Endothelial cell of umbilical vein (primary cell): ENCODE measurements at regions not wholly inside any gene's neighbourhood (a gene's known extent, or its start where the extent isn't known, plus 50 kb on each side); places are given as distances from the start of the nearest gene placed in this dataset.

Experiments
- BruUV-seq: library from RNA; stranded (reverse); fragments of 400-500 nt; replicated peaks from 2 replicates; lab custom pipeline; 2021; lab: Mats Ljungman, UMichigan
- CTCF ChIA-PET: fragments of 300-600, 350-600 bp; sonication (Branson Sonifier 250); formaldehyde crosslinking; loops from one replicate; lab custom pipeline; 2021; ENCODE audit warnings: antibody characterized with exemption, inconsistent platforms; lab: Charles Lee
- POLR2A ChIA-PET: fragments of 300-600, 350-600 bp; sonication (Branson Sonifier 250); formaldehyde crosslinking; loops from one replicate; lab custom pipeline; 2021; ENCODE audit warnings: antibody characterized with exemption, inconsistent platforms; lab: Charles Lee
- DNase-seq: peaks from one replicate; pipeline ENCODE4 v3.0.0-alpha.2; 2011; ENCODE audit warnings: low read depth, low spot score
- FAIRE-seq: peaks from 2 replicates; lab custom pipeline; 2011; peaks lifted over from hg19 to GRCh38; lab: Jason Lieb, UNC
- H2AFZ ChIP-seq: 2 replicates; pipeline ENCODE4 v1.6.0; 2012; ENCODE audit warnings: low read depth, low read length, control low read depth, inconsistent platforms
- H3K27ac ChIP-seq: 2 replicates; pipeline ENCODE4 v1.5.1; 2011; ENCODE audit warnings: low read depth, mild to moderate bottlenecking, control low read depth, low read length, moderate library complexity; ENCODE audit not compliant: insufficient read depth
- H3K27me3 ChIP-seq, 2 experiments: 2 replicates each; pipeline versions ENCODE4 v1.6.0 to v1.6.1; 2011; ENCODE audit warnings: low read length in 2 of 2, mixed read lengths in 1 of 2; ENCODE audit not compliant: control insufficient read depth in 2 of 2, insufficient read depth in 2 of 2
- H3K36me3 ChIP-seq, 2 experiments: 2 replicates in 1 of 2; 3 replicates in 1 of 2; pipeline ENCODE4 v1.5.1; 2011; ENCODE audit warnings: low read length in 2 of 2, mild to moderate bottlenecking in 1 of 2, moderate library complexity in 1 of 2; ENCODE audit not compliant: control insufficient read depth in 2 of 2, insufficient read depth in 2 of 2; ENCODE audit errors: extremely low read depth in 1 of 2
- H3K4me1 ChIP-seq: 3 replicates; pipeline ENCODE4 v1.5.1; 2011; ENCODE audit warnings: mild to moderate bottlenecking, low read length; ENCODE audit not compliant: control insufficient read depth, insufficient read depth; ENCODE audit errors: extremely low read depth
- H3K4me2 ChIP-seq: 2 replicates; pipeline ENCODE4 v1.6.1; 2011; ENCODE audit warnings: low read length, control low read depth, mixed read lengths; ENCODE audit not compliant: insufficient read depth
- H3K4me3 ChIP-seq, 3 experiments: fragments of 200-600 bp in 1 of 3; sonication (generic), shearing (Covaris generic) in 1 of 3; replicated peaks in 1 of 3; 2 replicates each; pipeline ENCODE4 v1.5.1; 2011 to 2016; ENCODE audit warnings: control low read depth in 3 of 3, low read length in 3 of 3, mild to moderate bottlenecking in 2 of 3, inconsistent platforms in 1 of 3, low read depth in 1 of 3, moderate library complexity in 1 of 3; ENCODE audit not compliant: insufficient read depth in 1 of 3
- H3K79me2 ChIP-seq: 2 replicates; pipeline ENCODE4 v1.6.0; 2012; ENCODE audit warnings: low read length, inconsistent platforms; ENCODE audit not compliant: control insufficient read depth, insufficient read depth
- H3K9ac ChIP-seq: replicated peaks from 2 replicates; pipeline ENCODE3; 2011; ENCODE audit warnings: low read length, control low read depth; ENCODE audit not compliant: insufficient read depth; ENCODE audit errors: extremely low read depth
- H3K9me1 ChIP-seq: replicated peaks from 3 replicates; pipeline ENCODE4 v1.6.0; 2011; ENCODE audit warnings: mild to moderate bottlenecking, low read length; ENCODE audit not compliant: control insufficient read depth, insufficient read depth; ENCODE audit errors: extremely low read depth
- H3K9me3 ChIP-seq: replicated peaks from 2 replicates; pipeline ENCODE4 v1.5.1; 2012; ENCODE audit warnings: low read length, inconsistent platforms; ENCODE audit not compliant: control insufficient read depth, insufficient read depth
- H4K20me1 ChIP-seq: replicated peaks from 2 replicates; pipeline ENCODE3; 2011; ENCODE audit warnings: mild to moderate bottlenecking, low read length; ENCODE audit not compliant: control insufficient read depth, insufficient read depth; ENCODE audit errors: extremely low read depth
- EZH2 ChIP-seq: IDR thresholded peaks from 2 replicates; pipeline ENCODE4 v1.6.1; 2012; ENCODE audit warnings: borderline replicate concordance, low read depth, mild to moderate bottlenecking, moderate library complexity, low read length, inconsistent platforms; ENCODE audit not compliant: severe bottlenecking
- FOS ChIP-seq: IDR thresholded peaks from 2 replicates; pipeline ENCODE4 v1.6.1; 2011; ENCODE audit warnings: mild to moderate bottlenecking, low read length, moderate library complexity, borderline replicate concordance; ENCODE audit not compliant: insufficient read depth
- GATA2 ChIP-seq: IDR thresholded peaks from 2 replicates; pipeline ENCODE4 v1.7.0; 2011; ENCODE audit warnings: low read depth, mild to moderate bottlenecking, moderate library complexity, mixed read lengths, low read length; ENCODE audit not compliant: insufficient read length, insufficient read depth
- JUN ChIP-seq: IDR thresholded peaks from 2 replicates; pipeline ENCODE4 v1.6.1; 2011; ENCODE audit warnings: borderline replicate concordance, low read depth; ENCODE audit not compliant: insufficient read length, insufficient read depth
- MYC ChIP-seq: IDR thresholded peaks from one replicate; pipeline ENCODE4 v1.6.1; 2011; ENCODE audit warnings: mild to moderate bottlenecking, low read depth, low read length
- POLR2A ChIP-seq: IDR thresholded peaks from 2 replicates; pipeline ENCODE4 v1.6.1; 2012; ENCODE audit warnings: low read depth, mild to moderate bottlenecking, control low read depth, low read length
- POLR2AphosphoS5 ChIP-seq: IDR thresholded peaks from 2 replicates; pipeline ENCODE4 v1.6.1; 2012; ENCODE audit warnings: low read depth, mild to moderate bottlenecking, control low read depth, low read length, moderate library complexity; ENCODE audit not compliant: insufficient read depth
- dilution Hi-C: fragments of 300-500 bp; cut with MboI; formaldehyde crosslinking; loops from one replicate; pipeline ENCODE4 v1.15.0; 2019; ENCODE audit warnings: low sequenced_read_pairs; ENCODE audit not compliant: extremely low pct_ligation_motif_present
- intact Hi-C: fragments of 100-400 bp; cut with micrococcal nuclease; formaldehyde crosslinking; loops from one replicate; pipeline ENCODE4 v1.10.0; 2022
- TF ChIP-seq, protein P1 (sequence below), 2 donors: IDR thresholded peaks; 1 replicate in 1 of 2; 2 replicates in 1 of 2; pipeline ENCODE4 v1.5.1; 2011; ENCODE audit warnings: low read length in 2 of 2, mild to moderate bottlenecking in 2 of 2, moderate library complexity in 2 of 2, control low read depth in 1 of 2, inconsistent platforms in 1 of 2, low read depth in 1 of 2; ENCODE audit not compliant: insufficient read depth in 1 of 2; ENCODE audit errors: extremely low read depth in 1 of 2
- TF ChIP-seq, protein P2 (sequence below): IDR thresholded peaks from 2 replicates; pipeline ENCODE4 v1.6.1; 2011; ENCODE audit not compliant: insufficient read depth, insufficient read length

DNA sequence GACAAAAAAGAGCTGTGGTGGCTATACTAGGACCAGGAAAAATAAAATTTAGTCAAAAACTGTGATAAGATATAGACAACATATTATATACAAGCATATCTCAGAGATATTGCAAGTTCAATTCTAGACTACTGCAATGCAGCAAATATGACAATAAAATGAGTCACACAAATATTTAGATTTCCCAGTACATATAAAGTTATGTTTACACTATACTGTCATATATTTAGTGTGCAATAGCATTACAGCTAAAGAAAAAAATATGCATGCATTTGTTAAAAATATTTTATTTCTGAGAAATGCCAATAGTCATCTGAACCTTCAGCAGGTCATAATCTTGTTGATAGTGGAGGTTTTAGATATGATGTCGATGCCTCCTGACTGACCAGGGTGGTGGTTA lies 72.1 kb downstream of the AKR1C4 start:
- Histone ChIP-seq H3K79me2 (no peaks in the 10 kb centered on the region), H3K27ac (no peak overlapping the region), H3K9me3 (no peaks in the 10 kb centered on the region), H3K4me3 (no peak overlapping the region), H3K27me3 (no peaks in the 10 kb centered on the region), H3K4me1 (no peaks in the 10 kb centered on the region), H4K20me1 (no peaks in the 10 kb centered on the region), H3K9ac (no peak overlapping the region), H2AFZ (no peak overlapping the region), H3K4me2 (no peak overlapping the region), H3K36me3 (no peaks in the 10 kb centered on the region), H3K9me1 (no peaks in the 10 kb centered on the region)
- ChIA-PET POLR2A (no interaction called here), CTCF (no interaction called here)
- intact Hi-C loops = no loop called here
- dilution Hi-C loops = no loop called here
- DNase-seq = no peak
- no peak for FAIRE-seq
- TF ChIP-seq POLR2AphosphoS5 = no peak
- TF ChIP-seq, protein P1, sequence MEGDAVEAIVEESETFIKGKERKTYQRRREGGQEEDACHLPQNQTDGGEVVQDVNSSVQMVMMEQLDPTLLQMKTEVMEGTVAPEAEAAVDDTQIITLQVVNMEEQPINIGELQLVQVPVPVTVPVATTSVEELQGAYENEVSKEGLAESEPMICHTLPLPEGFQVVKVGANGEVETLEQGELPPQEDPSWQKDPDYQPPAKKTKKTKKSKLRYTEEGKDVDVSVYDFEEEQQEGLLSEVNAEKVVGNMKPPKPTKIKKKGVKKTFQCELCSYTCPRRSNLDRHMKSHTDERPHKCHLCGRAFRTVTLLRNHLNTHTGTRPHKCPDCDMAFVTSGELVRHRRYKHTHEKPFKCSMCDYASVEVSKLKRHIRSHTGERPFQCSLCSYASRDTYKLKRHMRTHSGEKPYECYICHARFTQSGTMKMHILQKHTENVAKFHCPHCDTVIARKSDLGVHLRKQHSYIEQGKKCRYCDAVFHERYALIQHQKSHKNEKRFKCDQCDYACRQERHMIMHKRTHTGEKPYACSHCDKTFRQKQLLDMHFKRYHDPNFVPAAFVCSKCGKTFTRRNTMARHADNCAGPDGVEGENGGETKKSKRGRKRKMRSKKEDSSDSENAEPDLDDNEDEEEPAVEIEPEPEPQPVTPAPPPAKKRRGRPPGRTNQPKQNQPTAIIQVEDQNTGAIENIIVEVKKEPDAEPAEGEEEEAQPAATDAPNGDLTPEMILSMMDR (IDR thresholded peaks at IDR 0.05; ENCODE audit: extremely low read depth in 1 of 2, insufficient read depth in 1 of 2, low read depth in 1 of 2, low read length in 2 of 2) = no peak
- no peak for TF ChIP-seq EZH2
- no peak for TF ChIP-seq GATA2
- TF ChIP-seq POLR2A = no peak
- no peak for TF ChIP-seq FOS
- TF ChIP-seq MYC = no peak
- TF ChIP-seq JUN = no peak
- TF ChIP-seq, protein P2, sequence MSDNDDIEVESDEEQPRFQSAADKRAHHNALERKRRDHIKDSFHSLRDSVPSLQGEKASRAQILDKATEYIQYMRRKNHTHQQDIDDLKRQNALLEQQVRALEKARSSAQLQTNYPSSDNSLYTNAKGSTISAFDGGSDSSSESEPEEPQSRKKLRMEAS = no peak
- no TSS peak for BruUV-seq
